IMR-90 (cell line): ENCODE measurements at regions not wholly inside any gene's neighbourhood (a gene's known extent, or its start where the extent isn't known, plus 50 kb on each side); places are given as distances from the start of the nearest gene placed in this dataset.

Source experiments
- CTCF ChIP-seq: conservative IDR thresholded peaks from 2 replicates; pipeline ENCODE4 v1.5.1; 2012; ENCODE audit warnings: mild to moderate bottlenecking, low read depth, low read length, improper control_type of control experiment
- ELK1 ChIP-seq: fragments of 150-350 bp; IDR thresholded peaks from 2 replicates; pipeline ENCODE4 v1.6.1; 2016; ENCODE audit warnings: low read depth, mild to moderate bottlenecking, low read length, moderate library complexity, borderline replicate concordance
- MAZ ChIP-seq: IDR thresholded peaks from 2 replicates; pipeline ENCODE4 v1.6.1; 2012; ENCODE audit warnings: low read depth, mild to moderate bottlenecking, low read length, improper control_type of control experiment, moderate library complexity, borderline replicate concordance
- MXI1 ChIP-seq: IDR thresholded peaks from 2 replicates; pipeline ENCODE4 v1.6.1; 2012; ENCODE audit warnings: low read depth, mild to moderate bottlenecking, low read length, moderate library complexity, borderline replicate concordance
- NFE2L2 ChIP-seq: fragments of 150-350 bp; IDR thresholded peaks from 2 replicates; pipeline ENCODE4 v1.6.1; 2016; ENCODE audit warnings: low read depth, mild to moderate bottlenecking, low read length
- POLR2A ChIP-seq: IDR thresholded peaks from 2 replicates; pipeline ENCODE4 v1.6.1; 2012; ENCODE audit warnings: mild to moderate bottlenecking, low read depth, low read length
- RCOR1 ChIP-seq: IDR thresholded peaks from 2 replicates; pipeline ENCODE4 v1.6.1; 2012; ENCODE audit warnings: mild to moderate bottlenecking, low read length, improper control_type of control experiment; ENCODE audit not compliant: insufficient replicate concordance
- RFX5 ChIP-seq: IDR thresholded peaks from 2 replicates; pipeline ENCODE4 v1.8.0; 2012; ENCODE audit warnings: low read depth, mild to moderate bottlenecking, low read length, moderate library complexity
- SMC3 ChIP-seq: fragments of 150-350 bp; IDR thresholded peaks from 2 replicates; pipeline ENCODE4 v1.6.1; 2016; ENCODE audit warnings: low read depth, mild to moderate bottlenecking, antibody characterized with exemption, low read length, moderate library complexity
- USF2 ChIP-seq: fragments of 150-350 bp; IDR thresholded peaks from 2 replicates; pipeline ENCODE4 v1.6.1; 2017; ENCODE audit warnings: mild to moderate bottlenecking, antibody characterized with exemption, low read length, low read depth

GRCh38 chr18:30446605-30447004 lies 595.9 kb downstream of the DSC3 start:
- TF ChIP-seq CTCF (no peak), MXI1 (no peak), USF2 (no peak), MAZ (no peak), POLR2A (no peak), ELK1 (no peak), SMC3 (no peak), RCOR1 (no peak), NFE2L2 (no peak), RFX5 (no peak)
